ENCODE measurements at regions not wholly inside any gene's neighbourhood (a gene's known extent, or its start where the extent isn't known, plus 50 kb on each side); places are given as distances from the start of the nearest gene placed in this dataset.

- DNase-seq (ENCODE audit: low spot score) = no peak
These were observed 526.0 kb upstream of the B3GALT2 start for GRCh38 chr1:193712392-193712791.

GRCh38 chr1:193709607-193710006 is 523.2 kb upstream of the B3GALT2 start:
- no peak for DNase-seq (ENCODE audit: low spot score)

- no peak for DNase-seq (ENCODE audit: low spot score)
These were observed 521.0 kb upstream of the B3GALT2 start for GRCh38 chr1:193707271-193708021.

- DNase-seq (ENCODE audit: low spot score) = no peak
These were observed 520.4 kb upstream of the B3GALT2 start for GRCh38 chr1:193706766-193707165.

GRCh38 chr1:193705554-193705981 is 519.2 kb upstream of the B3GALT2 start:
- no peak for DNase-seq (ENCODE audit: low spot score)

GRCh38 chr1:193703655-193704054 is 517.2 kb upstream of the B3GALT2 start:
- DNase-seq (ENCODE audit: low spot score) = no peak

GRCh38 chr1:193703121-193703520 is 516.7 kb upstream of the B3GALT2 start:
- no peak for DNase-seq (ENCODE audit: low spot score)

GRCh38 chr1:193701759-193702158 is 515.3 kb upstream of the B3GALT2 start:
- no peak for DNase-seq (ENCODE audit: low spot score)

GRCh38 chr1:193700710-193701355 is 514.4 kb upstream of the B3GALT2 start:
- no peak for DNase-seq (ENCODE audit: low spot score)

GRCh38 chr1:193699261-193699660 is 512.8 kb upstream of the B3GALT2 start:
- DNase-seq (ENCODE audit: low spot score) = no peak

GRCh38 chr1:193697776-193698175 is 511.4 kb upstream of the B3GALT2 start:
- DNase-seq (ENCODE audit: low spot score) = no peak

GRCh38 chr1:193697115-193697762 is 510.8 kb upstream of the B3GALT2 start:
- no peak for DNase-seq (ENCODE audit: low spot score)

- DNase-seq (ENCODE audit: low spot score) = no peak
These were observed 508.3 kb upstream of the B3GALT2 start for GRCh38 chr1:193694741-193695140.

- DNase-seq (ENCODE audit: low spot score) = no peak
These were observed 499.6 kb upstream of the B3GALT2 start for GRCh38 chr1:193685986-193686385.

GRCh38 chr1:193681422-193681821 is 495.0 kb upstream of the B3GALT2 start:
- no peak for DNase-seq (ENCODE audit: low spot score)

- no peak for DNase-seq (ENCODE audit: low spot score)
These were observed 494.5 kb upstream of the B3GALT2 start for GRCh38 chr1:193680924-193681316.

GRCh38 chr1:193680247-193680923 is 494.0 kb upstream of the B3GALT2 start:
- DNase-seq (ENCODE audit: low spot score) = no peak

GRCh38 chr1:193677874-193678273 is 491.5 kb upstream of the B3GALT2 start:
- no peak for DNase-seq (ENCODE audit: low spot score)

- DNase-seq (ENCODE audit: low spot score) = no peak
These were observed 490.7 kb upstream of the B3GALT2 start for GRCh38 chr1:193676996-193677549.

GRCh38 chr1:193674292-193674944 is 488.0 kb upstream of the B3GALT2 start:
- no peak for DNase-seq (ENCODE audit: low spot score)

- DNase-seq (ENCODE audit: low spot score) = no peak
These were observed 480.2 kb upstream of the B3GALT2 start for GRCh38 chr1:193666485-193667083.

All from NAMALWA (cell line).